ENCODE measurements at regions not wholly inside any gene's neighbourhood (a gene's known extent, or its start where the extent isn't known, plus 50 kb on each side); places are given as distances from the start of the nearest gene placed in this dataset.

GRCh38 chr14:95006051-95006450, 151.3 kb downstream of the DICER1 start:
- H3K4me1 ChIP-seq (ENCODE audit: control insufficient read depth in 5 of 5, insufficient read depth in 5 of 5, low read length in 5 of 5), result peaks cover 0 to 8% (median 4%) of the 10 kb centered on the region in 5 donors
- no peak overlapping the region for H3K27ac ChIP-seq (ENCODE audit: low read depth in 1 of 2, low read length in 1 of 2)
- WGBS, 2 donors, result 94 to 97% methylated on average over 3 of the region's 3 CpGs
- peaks cover 0 to 2% (median 0%) of the 10 kb centered on the region in 4 donors for H3K9me3 ChIP-seq (ENCODE audit: control insufficient read depth in 4 of 4, insufficient read depth in 3 of 4, low read length in 3 of 4)
- DNase-seq, result no peak
- no peak for TF ChIP-seq CTCF (IDR thresholded peaks at IDR 0.05; ENCODE audit: control extremely low read depth, extremely low read depth)
- H3K4me3 ChIP-seq, result no peak overlapping the region
- H3K9ac ChIP-seq (ENCODE audit: insufficient read depth in 1 of 2, low read length in 2 of 2), result no peak overlapping the region
- H3K27me3 ChIP-seq (ENCODE audit: control insufficient read depth in 3 of 3, insufficient read depth in 3 of 3, low read length in 2 of 3), result peaks cover 3 to 10% (median 4%) of the 10 kb centered on the region in 3 donors
- ATAC-seq (ENCODE audit: insufficient read depth, low FRiP score), result no peak
- no peaks in the 10 kb centered on the region for H3K36me3 ChIP-seq (ENCODE audit: control insufficient read depth in 4 of 4, insufficient read depth in 4 of 4, low read length in 4 of 4)

GRCh38 chr14:95003099-95003960, 154.0 kb downstream of the DICER1 start:
- H3K36me3 ChIP-seq (ENCODE audit: control insufficient read depth in 4 of 4, insufficient read depth in 4 of 4, low read length in 4 of 4), result no peaks in the 10 kb centered on the region
- DNase-seq (no peak), ATAC-seq (ENCODE audit: insufficient read depth, low FRiP score) (no peak)
- no peaks in the 10 kb centered on the region for H3K4me1 ChIP-seq (ENCODE audit: control insufficient read depth in 5 of 5, insufficient read depth in 5 of 5, low read length in 5 of 5)
- no peak overlapping the region for H3K27ac ChIP-seq (ENCODE audit: low read depth in 1 of 2, low read length in 1 of 2)
- no peak overlapping the region for H3K9ac ChIP-seq (ENCODE audit: insufficient read depth in 1 of 2, low read length in 2 of 2)
- 67 to 71% methylated on average over 11 of the region's 11 CpGs for WGBS, 2 donors
- no peaks in the 10 kb centered on the region for H3K9me3 ChIP-seq (ENCODE audit: control insufficient read depth in 4 of 4, insufficient read depth in 3 of 4, low read length in 3 of 4)
- H3K4me3 ChIP-seq, result no peak overlapping the region
- no peak for TF ChIP-seq CTCF (IDR thresholded peaks at IDR 0.05; ENCODE audit: control extremely low read depth, extremely low read depth)
- H3K27me3 ChIP-seq (ENCODE audit: control insufficient read depth in 3 of 3, insufficient read depth in 3 of 3, low read length in 2 of 3), result peaks cover 0 to 9% (median 0%) of the 10 kb centered on the region in 3 donors

GRCh38 chr14:94998685-94999084, 158.6 kb downstream of the DICER1 start:
- Histone ChIP-seq H3K27me3 (ENCODE audit: control insufficient read depth in 3 of 3, insufficient read depth in 3 of 3, low read length in 2 of 3) (peaks cover 0 to 6% (median 2%) of the 10 kb centered on the region in 3 donors), H3K27ac (ENCODE audit: low read depth in 1 of 2, low read length in 1 of 2) (no peak overlapping the region), H3K9me3 (ENCODE audit: control insufficient read depth in 4 of 4, insufficient read depth in 3 of 4, low read length in 3 of 4) (no peaks in the 10 kb centered on the region), H3K36me3 (ENCODE audit: control insufficient read depth in 4 of 4, insufficient read depth in 4 of 4, low read length in 4 of 4) (no peaks in the 10 kb centered on the region), H3K4me1 (ENCODE audit: control insufficient read depth in 5 of 5, insufficient read depth in 5 of 5, low read length in 5 of 5) (no peaks in the 10 kb centered on the region), H3K4me3 (no peak overlapping the region), H3K9ac (ENCODE audit: insufficient read depth in 1 of 2, low read length in 2 of 2) (no peak overlapping the region)
- peak in 2 of 3 donors; percentile 6 to 20 for DNase-seq
- ATAC-seq (ENCODE audit: insufficient read depth, low FRiP score), result no peak
- TF ChIP-seq CTCF (IDR thresholded peaks at IDR 0.05; ENCODE audit: control extremely low read depth, extremely low read depth), result no peak
- 28 to 29% methylated on average over 10 of the region's 10 CpGs for WGBS, 2 donors
